GM12872 (cell line): ENCODE measurements at regions not wholly inside any gene's neighbourhood (a gene's known extent, or its start where the extent isn't known, plus 50 kb on each side); places are given as distances from the start of the nearest gene placed in this dataset.

ENCODE experiments used
- TF ChIP-seq, protein P1 (sequence below): IDR thresholded peaks from 3 replicates; pipeline ENCODE4 v1.5.1; 2011; ENCODE audit warnings: low read depth, mild to moderate bottlenecking, low read length, moderate library complexity; ENCODE audit not compliant: insufficient read depth

- TF ChIP-seq, protein P1, sequence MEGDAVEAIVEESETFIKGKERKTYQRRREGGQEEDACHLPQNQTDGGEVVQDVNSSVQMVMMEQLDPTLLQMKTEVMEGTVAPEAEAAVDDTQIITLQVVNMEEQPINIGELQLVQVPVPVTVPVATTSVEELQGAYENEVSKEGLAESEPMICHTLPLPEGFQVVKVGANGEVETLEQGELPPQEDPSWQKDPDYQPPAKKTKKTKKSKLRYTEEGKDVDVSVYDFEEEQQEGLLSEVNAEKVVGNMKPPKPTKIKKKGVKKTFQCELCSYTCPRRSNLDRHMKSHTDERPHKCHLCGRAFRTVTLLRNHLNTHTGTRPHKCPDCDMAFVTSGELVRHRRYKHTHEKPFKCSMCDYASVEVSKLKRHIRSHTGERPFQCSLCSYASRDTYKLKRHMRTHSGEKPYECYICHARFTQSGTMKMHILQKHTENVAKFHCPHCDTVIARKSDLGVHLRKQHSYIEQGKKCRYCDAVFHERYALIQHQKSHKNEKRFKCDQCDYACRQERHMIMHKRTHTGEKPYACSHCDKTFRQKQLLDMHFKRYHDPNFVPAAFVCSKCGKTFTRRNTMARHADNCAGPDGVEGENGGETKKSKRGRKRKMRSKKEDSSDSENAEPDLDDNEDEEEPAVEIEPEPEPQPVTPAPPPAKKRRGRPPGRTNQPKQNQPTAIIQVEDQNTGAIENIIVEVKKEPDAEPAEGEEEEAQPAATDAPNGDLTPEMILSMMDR = no peak
These were observed 50.2 kb upstream of the DNAH14 start for GRCh38 chr1:224879162-224879803.
